ACHN (cell line): ENCODE measurements at regions not wholly inside any gene's neighbourhood (a gene's known extent, or its start where the extent isn't known, plus 50 kb on each side); places are given as distances from the start of the nearest gene placed in this dataset.
A peak's percentile ranks its signal among the peaks of the same experiment; 100 is the strongest.

Source experiments
- DNase-seq: peaks from one replicate; pipeline ENCODE4 v3.0.0-alpha.2; 2015
- in situ Hi-C: cut with HindIII; loops from 2 replicates; pipeline ENCODE4 v1.10.0; 2017; ENCODE audit warnings: low sequenced_read_pairs, low pct_ligation_motif_present, low pct_unique_long_range_greater_than_20kb

DNA sequence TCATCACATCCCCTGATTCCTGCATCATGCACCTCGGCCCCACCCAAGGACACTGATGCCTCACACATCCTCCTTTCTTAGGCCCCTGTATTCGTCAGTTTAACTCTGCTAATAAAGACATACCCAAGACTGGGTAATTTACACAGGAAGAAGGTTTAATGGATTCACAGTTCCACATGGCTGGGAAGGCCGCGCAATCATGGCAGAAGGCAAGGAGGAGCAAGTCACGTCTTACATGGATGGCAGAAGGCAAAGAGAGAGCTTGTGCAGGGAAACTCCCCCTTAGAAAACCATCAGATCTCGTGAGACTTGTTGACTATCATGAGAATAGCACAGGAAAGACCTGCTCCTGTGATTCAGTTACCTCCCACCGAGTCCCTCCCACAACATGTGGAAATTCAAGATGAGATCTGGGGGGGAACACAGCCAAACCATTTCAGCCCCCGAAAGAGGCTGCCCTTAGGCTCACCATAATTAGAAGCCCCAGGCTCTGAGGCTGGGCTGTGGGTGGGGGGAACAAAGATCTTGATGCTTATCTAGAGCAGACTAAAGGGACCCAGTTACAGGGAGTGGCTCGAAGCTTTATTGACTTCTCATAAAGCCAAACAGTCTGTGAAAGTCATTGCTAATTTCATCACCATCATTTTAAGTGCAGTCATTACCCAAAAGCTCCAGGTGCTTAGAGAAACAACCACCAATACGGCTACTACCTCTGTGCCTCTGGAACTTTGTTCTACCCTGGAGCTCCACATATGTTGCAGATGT, 181.5 kb downstream of the MATN1 start:
- in situ Hi-C loops = no loop called here
- DNase-seq = no peak

DNA sequence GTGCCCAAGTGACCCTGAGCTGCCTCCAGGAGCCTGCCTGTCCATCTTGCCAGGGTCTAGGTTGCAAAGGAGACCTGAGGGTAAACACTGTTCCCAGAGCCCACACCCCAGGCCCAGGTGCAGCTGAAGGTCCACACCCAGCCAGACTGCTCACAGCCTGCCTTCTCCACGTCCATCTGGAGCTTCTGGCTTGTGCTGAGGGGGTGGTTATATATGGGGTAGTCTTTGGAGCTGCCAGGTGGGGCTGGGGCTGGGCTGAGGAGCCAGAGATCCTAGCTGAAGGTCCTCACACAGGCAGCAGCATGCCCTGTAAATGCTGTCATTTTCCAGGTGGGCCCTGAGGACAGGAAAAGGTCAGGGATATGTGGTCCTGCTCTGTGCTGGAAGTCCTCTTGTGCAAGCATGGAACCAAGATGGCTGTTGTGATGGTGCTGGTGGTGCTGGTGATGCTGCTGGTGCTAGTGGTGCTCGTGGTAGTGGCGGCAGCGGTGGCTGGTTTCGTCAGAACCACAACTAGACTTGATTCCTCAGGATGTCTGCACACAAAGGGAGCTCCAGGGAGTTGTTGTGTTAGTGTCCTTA, 182.7 kb downstream of the MATN1 start:
- DNase-seq = no peak
- in situ Hi-C loops = no loop called here

DNA sequence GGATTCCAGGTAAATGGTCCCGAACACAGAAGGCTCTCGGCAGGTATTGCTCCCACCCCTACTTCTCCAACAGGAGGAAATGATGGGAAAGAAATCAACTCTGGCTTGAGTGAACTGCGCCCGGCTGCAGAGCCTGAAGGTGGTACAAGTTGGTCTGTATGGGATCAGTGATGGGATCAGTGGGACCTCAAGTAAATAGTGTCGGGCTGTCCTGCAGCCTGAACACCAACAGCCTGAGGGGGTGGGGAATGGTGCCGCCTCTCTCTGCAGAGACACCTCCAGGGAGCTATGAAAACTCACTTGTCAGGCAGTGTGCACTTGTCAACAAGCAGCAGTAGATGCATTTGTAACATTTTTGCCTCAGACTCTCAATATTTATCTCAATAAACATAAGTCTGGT, 183.5 kb downstream of the MATN1 start:
- DNase-seq = no peak
- in situ Hi-C loops = no loop called here

DNA sequence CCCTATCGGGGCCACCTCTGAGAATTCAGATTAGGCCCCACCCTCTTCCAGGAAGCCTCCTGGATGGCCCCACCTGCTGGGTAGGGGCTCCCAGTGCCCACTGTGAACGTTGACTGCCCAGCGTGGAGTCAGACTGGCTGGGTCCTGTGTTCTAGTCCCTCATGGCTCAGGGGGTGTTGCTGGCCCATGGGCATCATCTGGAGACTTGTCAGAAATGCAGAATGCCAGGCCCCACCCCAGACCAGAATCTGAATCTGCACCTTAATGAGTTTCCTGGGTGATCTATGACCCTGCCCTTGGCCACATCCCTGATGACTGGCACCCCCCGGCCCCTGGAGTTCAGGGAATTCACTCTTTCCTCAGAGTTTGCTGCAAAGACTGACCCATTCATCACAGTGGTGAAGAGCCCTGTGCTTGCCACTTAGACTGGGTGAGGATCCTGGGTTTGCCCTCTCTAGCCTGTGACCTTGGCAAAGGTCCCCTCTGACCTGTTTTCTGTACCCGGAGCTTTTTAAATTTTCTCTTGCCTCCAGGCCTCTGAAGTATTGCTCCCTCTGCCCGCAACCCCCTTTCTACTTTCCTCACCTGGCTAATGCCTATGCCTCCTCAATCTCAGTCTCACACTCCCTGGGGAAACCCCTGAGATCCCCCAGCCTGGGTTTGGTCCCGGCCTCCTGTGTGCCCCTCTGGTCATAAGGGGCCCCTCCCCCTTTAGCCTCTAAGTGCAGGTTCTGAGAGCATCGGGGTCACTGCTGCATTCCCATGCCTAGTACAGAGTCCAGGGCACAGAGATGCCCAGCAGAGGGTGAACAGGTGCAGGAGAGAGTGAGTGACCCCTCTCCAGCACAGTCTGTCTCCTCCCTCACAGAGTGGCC, 184.2 kb downstream of the MATN1 start:
- in situ Hi-C loops = no loop called here

GRCh38 chr1:30538226-30538992, 185.0 kb downstream of the MATN1 start:
- in situ Hi-C loops = no loop called here

More for the DNA sequence above, 184.2 kb downstream of the MATN1 start:
- no peak for DNase-seq

GRCh38 chr1:30537279-30537678, 186.1 kb downstream of the MATN1 start:
- in situ Hi-C loops = no loop called here
- DNase-seq = no peak

More at GRCh38 chr1:30538226-30538992, 185.0 kb downstream of the MATN1 start:
- DNase-seq = no peak

GRCh38 chr1:30536530-30536929, 186.9 kb downstream of the MATN1 start:
- no peak for DNase-seq
- in situ Hi-C loops = no loop called here

DNA sequence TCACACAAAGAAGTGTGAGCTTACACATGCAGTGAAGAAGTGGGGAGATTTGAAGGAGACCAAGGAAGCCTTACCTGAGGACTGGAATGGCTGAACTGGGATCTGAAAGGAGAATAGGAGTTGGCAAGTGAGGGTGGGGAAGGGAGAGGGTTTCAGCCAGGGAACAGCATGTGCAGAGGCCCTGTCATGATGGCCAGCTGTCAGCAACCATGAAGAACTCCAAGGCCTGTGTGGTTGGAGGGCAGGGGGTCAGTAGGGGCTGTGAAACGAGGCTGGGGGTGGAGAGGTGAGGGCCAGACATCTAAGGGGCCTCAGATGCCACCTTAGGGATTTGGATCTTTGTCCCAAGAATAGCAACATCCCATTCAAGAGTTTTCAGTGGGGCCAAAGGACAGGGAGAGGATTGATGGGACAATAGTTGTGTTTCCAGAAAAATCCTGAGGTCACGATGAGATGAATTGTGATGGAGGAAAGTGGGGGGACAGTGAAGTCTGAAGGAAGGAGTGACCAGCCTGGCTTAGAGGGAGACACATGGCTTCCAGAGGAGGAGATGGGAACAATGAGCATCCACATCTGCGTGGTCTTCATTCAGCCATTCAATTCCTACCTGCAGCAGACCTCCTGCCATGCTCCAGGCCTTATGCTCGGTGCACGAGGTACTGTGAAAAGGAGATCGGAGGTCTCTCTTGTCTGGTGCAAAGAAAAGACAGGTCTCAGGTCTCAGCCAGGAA, 187.6 kb downstream of the MATN1 start:
- in situ Hi-C loops = no loop called here
- no peak for DNase-seq

- DNase-seq = no peak
- in situ Hi-C loops = no loop called here
These were observed 188.8 kb downstream of the MATN1 start for GRCh38 chr1:30534551-30534940.

- DNase-seq = no peak
- in situ Hi-C loops = no loop called here
These were observed 189.4 kb downstream of the MATN1 start for GRCh38 chr1:30533796-30534550.

GRCh38 chr1:30533141-30533540, 190.2 kb downstream of the MATN1 start:
- in situ Hi-C loops = no loop called here
- no peak for DNase-seq

DNA sequence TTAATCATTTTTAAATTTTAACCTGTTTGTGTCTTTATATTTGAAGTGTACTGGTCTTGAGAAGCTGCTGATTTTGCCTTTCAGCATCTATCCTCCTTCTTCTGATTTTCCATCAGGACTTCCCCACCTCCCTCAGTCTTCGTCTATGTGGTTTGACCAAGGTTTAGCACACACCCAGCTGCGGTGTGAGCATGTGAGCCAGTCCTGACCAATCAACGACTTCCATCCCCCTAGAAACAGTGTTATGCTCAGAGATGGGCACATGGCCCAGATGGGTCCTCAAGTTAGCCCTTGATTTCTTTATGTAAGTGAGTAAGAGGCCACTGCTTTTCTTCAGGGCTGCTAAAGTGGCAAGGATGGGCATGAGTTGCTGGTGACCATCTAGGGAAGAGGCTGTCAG, 190.8 kb downstream of the MATN1 start:
- DNase-seq = no peak
- in situ Hi-C loops = no loop called here

- in situ Hi-C loops = no loop called here
- DNase-seq = no peak
These were observed 195.8 kb downstream of the MATN1 start for GRCh38 chr1:30527511-30528140.

DNA sequence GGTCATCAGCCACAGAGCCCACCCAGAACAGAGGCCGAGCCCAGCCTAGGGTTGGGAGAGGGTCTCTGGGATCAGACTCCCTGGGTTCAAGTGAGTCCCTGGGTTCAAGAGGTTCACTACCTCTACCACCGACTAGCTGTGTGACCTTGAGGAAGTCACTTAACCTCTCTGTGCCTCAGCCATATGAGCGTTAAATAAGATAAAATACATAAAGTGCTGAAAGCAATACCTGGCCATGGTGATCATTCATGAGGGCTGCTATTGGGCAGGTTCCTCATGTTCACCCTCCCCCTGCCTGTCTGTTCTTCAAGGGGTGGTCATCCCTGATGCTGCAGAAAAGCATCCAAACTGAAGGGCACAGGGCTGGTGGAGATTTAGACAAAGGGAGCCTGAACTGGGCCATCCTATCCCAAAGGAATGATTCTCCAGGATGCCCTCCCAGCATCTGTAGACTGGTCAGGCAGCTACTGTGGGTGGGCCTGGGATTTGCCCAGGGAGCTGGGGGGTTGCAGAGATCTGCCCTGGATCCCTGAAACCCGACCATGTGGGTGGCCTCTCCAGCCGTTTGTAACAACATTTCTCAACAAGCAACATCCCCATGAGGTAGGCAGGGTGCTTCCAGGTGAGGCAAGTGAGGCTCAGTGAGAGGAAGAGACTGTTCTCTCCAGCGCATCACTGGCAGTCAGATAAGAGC, 196.6 kb downstream of the MATN1 start:
- in situ Hi-C loops = no loop called here

GRCh38 chr1:30525971-30526651, 197.3 kb downstream of the MATN1 start:
- DNase-seq = peak; percentile 83
- in situ Hi-C loops = no loop called here

More for the DNA sequence above, 196.6 kb downstream of the MATN1 start:
- DNase-seq = no peak

- DNase-seq = no peak
These were observed 197.8 kb downstream of the MATN1 start for GRCh38 chr1:30525631-30525970.

More at GRCh38 chr1:30525631-30525970, 197.8 kb downstream of the MATN1 start:
- in situ Hi-C loops = no loop called here
